Suprapubic skin (tissue), 4 donors: ENCODE measurements at regions not wholly inside any gene's neighbourhood (a gene's known extent, or its start where the extent isn't known, plus 50 kb on each side); places are given as distances from the start of the nearest gene placed in this dataset.

Source experiments
- POLR2A ChIP-seq, 2 donors: fragments of 450-650 bp; IDR thresholded peaks; one replicate each; pipeline ENCODE4 v1.6.1; 2017; ENCODE audit warnings: antibody characterized with exemption in 2 of 2, mild to moderate bottlenecking in 2 of 2, moderate library complexity in 2 of 2
- POLR2AphosphoS5 ChIP-seq, 3 donors: sonication (generic); formaldehyde crosslinking; IDR thresholded peaks; one replicate each; pipeline ENCODE4 v1.6.1; 2017; ENCODE audit warnings: antibody characterized with exemption in 3 of 3
- TF ChIP-seq, protein P1 (sequence below), 2 donors: fragments of 200-600 bp in 1 of 2; fragments of 450-650 bp in 1 of 2; sonication (generic) in 1 of 2; IDR thresholded peaks; one replicate each; pipeline ENCODE4 v1.5.1; 2016 to 2019; ENCODE audit warnings: antibody characterized with exemption in 2 of 2, mild to moderate bottlenecking in 1 of 2, moderate library complexity in 1 of 2

- TF ChIP-seq POLR2A (IDR thresholded peaks at IDR 0.05) (no peak), POLR2AphosphoS5 (IDR thresholded peaks at IDR 0.05) (no peak)
- TF ChIP-seq, protein P1, sequence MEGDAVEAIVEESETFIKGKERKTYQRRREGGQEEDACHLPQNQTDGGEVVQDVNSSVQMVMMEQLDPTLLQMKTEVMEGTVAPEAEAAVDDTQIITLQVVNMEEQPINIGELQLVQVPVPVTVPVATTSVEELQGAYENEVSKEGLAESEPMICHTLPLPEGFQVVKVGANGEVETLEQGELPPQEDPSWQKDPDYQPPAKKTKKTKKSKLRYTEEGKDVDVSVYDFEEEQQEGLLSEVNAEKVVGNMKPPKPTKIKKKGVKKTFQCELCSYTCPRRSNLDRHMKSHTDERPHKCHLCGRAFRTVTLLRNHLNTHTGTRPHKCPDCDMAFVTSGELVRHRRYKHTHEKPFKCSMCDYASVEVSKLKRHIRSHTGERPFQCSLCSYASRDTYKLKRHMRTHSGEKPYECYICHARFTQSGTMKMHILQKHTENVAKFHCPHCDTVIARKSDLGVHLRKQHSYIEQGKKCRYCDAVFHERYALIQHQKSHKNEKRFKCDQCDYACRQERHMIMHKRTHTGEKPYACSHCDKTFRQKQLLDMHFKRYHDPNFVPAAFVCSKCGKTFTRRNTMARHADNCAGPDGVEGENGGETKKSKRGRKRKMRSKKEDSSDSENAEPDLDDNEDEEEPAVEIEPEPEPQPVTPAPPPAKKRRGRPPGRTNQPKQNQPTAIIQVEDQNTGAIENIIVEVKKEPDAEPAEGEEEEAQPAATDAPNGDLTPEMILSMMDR (IDR thresholded peaks at IDR 0.05), result no peak
These were observed 208.5 kb downstream of the FGF9 start for GRCh38 chr13:21879263-21879914.
